H1 (cell line): ENCODE measurements at regions not wholly inside any gene's neighbourhood (a gene's known extent, or its start where the extent isn't known, plus 50 kb on each side); places are given as distances from the start of the nearest gene placed in this dataset.

Source experiments
- CHD7 ChIP-seq: fragments of 300-600 bp; sonication (generic); IDR thresholded peaks from 2 replicates; pipeline ENCODE4 v1.7.1; 2012; ENCODE audit warnings: low read length, moderate library complexity, mild to moderate bottlenecking, inconsistent platforms; ENCODE audit not compliant: insufficient replicate concordance
- TCF12 ChIP-seq: IDR thresholded peaks from 2 replicates; pipeline ENCODE4 v1.6.1; 2011; ENCODE audit warnings: low read depth, mild to moderate bottlenecking, low read length

GRCh38 chr9:2525147-2525546 is 96.4 kb upstream of the VLDLR start (continued):
- TF ChIP-seq CHD7 (no peak), TCF12 (no peak)
